ENCODE measurements at regions not wholly inside any gene's neighbourhood (a gene's known extent, or its start where the extent isn't known, plus 50 kb on each side); places are given as distances from the start of the nearest gene placed in this dataset.
A peak's percentile ranks its signal among the peaks of the same experiment; 100 is the strongest.
"Not testable (repeated sequence)": the region's sequence is repeated elsewhere in the genome, so short reads cannot be mapped to it uniquely, and the experiment has no call there.

DNA sequence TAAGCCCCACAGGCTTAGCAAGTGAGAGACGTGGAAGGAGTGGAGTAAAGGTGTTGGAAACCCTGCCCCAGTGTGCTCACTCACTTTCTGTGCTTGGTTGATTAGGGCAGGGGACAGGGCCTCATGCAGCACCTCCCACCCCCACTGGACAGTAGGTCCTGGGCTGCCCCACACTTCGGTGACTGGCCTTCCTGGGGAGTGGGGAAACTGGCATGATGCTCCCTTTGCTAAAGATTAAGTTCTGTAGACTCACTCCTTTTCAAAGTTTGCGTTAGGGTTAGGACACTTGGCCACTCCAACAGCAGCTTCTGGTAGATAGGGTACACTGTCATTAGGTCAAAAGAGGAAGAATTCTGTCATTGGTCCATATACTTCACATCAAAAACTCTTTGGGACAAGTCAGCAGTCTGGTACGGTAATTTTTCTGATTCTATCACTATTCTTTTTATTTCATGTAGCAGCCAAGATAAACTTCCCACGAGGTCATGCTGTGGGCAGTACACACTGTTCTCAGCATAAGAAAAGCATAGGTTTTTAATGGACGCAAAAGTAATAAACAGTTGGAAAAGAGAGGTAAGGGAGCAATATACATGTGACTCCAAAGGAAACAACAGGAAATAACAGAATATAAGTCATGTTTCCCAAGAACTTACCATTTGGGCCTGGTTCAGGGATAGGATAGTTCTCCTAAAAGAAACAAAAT, 106.6 kb upstream of the TERB2 start:
- not testable (repeated sequence) for DNase-seq (ENCODE audit: low read depth in 2 of 2)

DNA sequence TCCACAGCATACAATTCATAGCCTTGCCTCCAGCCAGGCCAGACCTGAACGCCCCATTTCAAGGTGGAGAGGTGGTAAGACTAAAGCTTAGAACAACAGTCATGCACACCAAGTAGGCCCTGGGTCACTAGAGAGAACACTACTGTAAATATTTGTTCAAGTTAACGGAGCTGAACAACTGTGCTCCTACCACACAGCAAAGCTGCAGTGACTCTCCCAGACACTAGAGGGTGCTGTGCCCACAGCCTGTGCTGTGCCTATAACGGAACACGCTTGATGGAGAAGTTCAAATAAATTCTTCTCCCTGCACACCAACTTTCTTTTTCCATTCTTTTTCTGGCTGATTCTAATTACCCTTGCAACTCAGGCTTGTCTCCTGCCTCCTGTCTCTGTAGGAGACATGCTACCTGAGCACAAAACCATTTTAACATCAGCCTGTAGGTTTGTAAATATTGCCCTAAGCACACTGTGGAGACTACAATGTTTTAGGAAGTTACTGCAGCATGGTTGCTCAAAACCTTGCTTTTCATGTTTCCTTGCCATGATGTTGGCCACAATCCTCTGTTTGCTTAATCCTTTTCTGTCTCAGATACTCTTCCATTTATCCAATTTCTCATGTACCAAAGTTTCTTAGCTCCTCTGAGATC, 103.1 kb upstream of the TERB2 start:
- DNase-seq (ENCODE audit: low read depth in 2 of 2): peak; percentile 37 to 42

DNA sequence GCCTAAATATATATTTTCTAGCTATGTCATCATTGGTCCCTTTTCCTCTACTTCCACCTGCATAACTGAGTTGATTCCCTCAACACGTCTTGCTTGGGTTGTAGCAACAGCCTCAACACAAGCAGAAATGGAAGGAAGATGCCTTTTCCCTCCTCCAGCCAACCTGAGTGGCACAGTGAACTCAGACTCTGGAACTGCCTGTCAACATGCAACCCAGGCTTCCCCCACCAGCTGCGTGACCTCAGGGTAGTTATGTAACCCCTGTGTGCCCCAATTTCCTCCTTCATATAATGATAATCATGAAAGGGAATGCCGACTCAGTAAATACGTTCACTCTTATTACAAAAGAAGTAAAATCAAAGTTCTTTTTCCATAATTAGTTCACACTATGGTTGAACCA, 101.8 kb upstream of the TERB2 start:
- not testable (repeated sequence) for DNase-seq (ENCODE audit: low read depth in 2 of 2)

DNA sequence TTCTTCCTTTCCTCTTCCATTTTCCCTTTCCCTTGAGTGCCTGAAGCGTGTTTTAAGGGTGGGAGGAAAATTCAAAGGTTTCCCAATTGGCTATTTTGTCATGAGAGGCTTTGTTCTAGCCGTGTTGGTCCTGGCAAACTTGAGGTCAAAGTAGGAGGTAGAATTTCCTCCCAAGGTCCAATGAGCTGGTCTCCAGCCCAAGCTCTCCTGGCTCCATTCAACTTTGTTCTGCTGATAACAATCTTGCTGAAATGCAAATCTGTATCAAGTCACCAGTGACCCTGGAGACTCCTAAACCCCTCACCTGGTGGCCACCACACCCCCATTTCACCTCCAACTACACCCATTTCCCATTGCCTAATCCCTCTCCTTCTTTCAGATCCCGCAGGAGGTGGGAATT, 100.2 kb upstream of the TERB2 start:
- DNase-seq (ENCODE audit: low read depth in 2 of 2): not testable (repeated sequence)

DNA sequence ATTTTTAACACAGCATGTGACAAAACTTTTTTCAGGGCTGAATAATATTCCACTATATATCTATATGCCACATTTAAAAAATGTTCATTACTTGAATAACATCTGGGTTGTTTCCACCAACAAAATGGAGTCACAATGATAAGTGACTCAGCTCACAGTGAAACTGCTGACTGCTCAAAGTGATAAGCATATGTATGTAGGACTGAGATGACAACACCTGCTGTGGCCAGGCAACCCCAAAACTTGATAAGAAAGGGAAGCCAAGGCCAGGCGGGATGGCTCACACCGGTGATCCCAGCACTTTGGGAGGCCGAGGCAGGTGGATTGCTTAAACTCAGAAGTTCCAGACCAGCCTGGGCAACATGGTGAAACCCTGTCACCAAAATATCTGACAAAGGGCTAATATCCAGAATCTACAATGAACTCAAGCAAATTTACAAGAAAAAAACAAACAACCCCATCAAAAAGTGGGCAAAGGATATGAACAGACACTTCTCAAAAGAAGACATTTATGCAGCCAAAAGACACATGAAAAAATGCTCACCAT, 99.2 kb upstream of the TERB2 start:
- DNase-seq (ENCODE audit: low read depth in 2 of 2): not testable (repeated sequence)

DNA sequence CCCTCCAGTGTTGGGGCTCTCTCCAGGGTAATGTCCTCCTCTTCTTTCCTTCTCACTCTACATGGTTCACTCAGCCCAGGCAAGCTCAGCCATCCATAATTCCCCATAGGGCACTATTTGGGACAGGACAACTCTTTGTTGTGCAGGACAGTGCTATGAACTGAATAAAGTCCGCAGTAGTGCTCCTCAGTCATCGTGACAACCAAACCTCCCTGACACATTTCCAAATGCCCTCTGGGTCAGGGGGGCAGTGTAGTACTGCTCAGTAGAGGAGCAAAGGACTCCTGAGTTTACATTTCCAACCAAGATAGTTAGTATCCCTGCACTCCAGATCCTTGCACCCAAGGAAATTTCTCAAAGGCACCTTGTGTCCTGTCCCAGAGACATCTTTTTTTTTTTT, 97.4 kb upstream of the TERB2 start:
- not testable (repeated sequence) for DNase-seq (ENCODE audit: low read depth in 2 of 2)

DNA sequence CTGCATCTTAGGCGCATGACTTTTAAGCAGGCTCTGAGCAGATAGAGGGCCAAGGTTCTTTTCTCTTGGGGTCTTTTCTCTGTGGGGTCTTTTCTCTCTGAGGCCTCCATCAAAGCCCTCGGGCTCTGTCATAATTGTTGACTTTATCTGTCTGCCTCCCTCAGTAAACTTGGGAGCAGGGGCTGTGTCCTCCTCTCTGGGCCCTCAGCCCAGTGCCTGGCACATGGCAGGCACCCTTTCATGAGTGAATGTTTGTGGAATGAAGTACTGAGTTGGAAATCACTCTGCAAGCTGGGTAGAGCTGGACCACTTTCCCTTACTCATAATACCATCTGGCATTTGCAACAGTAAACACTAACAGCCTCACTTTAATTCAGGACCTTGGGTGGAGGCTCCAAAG, 96.3 kb upstream of the TERB2 start:
- not testable (repeated sequence) for DNase-seq (ENCODE audit: low read depth in 2 of 2)

DNA sequence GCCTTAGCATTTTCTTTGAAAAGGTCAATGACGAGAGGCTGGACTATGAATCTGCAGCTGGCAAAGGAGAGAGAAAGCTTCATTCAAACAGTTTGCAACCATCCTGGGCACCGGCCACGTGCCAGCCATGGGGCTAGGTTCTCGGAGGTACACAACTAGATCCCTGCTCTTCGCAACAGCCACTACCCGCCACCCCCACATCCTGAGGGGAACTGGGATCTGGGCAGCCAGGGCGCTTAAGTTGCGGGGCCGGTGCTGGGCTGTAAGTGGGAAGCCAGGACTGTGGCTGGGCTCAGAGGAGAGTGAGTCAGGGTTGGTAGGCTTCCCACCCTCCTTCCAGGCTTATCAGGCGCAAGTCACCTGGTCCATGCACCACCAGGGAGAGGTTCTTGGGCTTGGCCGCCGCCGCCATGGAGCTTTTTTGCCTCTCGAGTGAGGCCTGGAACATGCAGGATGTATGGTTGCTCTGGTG, 95.0 kb upstream of the TERB2 start:
- no peak for DNase-seq (ENCODE audit: low read depth in 2 of 2)

DNA sequence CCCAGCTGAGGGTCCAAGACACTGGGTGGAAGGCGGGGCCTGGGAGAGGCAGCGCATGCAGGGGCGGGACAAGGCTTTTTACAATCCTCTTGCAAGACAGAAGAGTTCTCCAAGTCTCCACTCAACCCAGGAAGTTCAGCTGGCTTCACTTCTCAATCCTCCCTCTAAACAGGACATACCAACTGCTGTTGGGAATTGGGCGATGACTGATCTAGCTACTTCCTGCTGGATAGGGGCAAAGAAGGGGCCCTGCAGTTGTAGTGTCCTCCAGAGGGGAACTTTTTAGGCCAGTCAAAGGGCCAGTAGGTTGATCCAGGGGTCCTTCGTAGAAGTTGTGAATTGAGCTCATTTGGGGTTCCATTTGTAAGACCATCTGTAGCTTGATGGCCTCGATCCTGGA, 94.6 kb upstream of the TERB2 start:
- no peak for DNase-seq (ENCODE audit: low read depth in 2 of 2)

DNA sequence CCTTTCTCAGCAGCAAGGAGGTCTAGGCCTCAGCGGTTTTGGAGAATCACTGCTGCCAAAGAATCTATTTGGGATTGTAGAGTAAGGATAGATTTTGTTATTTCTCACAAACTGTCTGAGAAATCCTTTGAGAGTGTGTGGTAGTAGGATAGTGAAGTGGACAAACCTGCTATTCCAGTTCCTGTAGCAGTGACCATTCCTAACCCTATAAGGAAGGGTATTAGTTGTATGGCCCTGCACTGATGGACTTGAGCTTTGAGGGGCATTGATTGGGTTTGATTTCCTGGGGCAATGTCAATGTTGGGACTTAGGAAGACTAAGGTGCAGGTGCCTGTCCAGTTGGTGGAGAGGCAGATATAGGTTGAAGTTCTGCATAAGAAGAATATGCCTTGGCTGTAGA, 93.6 kb upstream of the TERB2 start:
- DNase-seq (ENCODE audit: low read depth in 2 of 2): not testable (repeated sequence)

DNA sequence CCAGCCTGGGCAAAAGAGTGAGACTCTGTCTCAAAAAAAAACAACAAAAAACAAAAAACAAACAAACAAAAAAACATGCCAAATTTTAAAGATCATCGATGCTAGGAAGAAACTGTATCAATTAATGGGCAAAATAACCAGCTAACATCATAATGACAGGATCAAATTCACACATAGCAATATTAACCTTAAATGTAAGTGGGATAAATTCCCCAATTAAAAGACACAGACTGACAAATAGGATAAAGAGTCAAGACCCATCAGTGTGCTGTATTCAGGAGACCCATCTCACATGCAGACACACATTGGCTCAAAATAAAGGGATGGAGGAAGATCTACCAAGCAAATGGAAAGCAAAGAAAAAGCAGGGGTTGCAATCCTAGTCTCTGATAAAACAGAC, 88.4 kb upstream of the TERB2 start:
- not testable (repeated sequence) for DNase-seq (ENCODE audit: low read depth in 2 of 2)

DNA sequence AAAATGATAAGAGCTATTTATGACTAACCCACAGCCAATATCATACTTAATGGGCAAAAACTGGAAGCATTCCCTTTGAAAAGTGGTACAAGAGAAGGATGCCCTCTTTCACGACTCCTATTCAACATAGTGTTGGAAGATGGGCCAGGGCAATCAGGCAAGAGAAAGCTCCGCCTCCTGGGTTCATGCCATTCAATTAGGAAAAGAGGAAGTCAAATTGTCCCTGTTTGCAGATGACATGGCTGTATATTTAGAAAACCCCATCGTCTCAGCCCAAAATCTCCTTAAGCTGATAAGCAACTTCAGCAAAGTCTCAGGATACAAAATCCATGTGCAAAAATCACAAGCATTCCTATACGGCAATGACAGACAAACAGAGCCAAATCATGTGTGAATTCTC, 86.4 kb upstream of the TERB2 start:
- DNase-seq (ENCODE audit: low read depth in 2 of 2): not testable (repeated sequence)

DNA sequence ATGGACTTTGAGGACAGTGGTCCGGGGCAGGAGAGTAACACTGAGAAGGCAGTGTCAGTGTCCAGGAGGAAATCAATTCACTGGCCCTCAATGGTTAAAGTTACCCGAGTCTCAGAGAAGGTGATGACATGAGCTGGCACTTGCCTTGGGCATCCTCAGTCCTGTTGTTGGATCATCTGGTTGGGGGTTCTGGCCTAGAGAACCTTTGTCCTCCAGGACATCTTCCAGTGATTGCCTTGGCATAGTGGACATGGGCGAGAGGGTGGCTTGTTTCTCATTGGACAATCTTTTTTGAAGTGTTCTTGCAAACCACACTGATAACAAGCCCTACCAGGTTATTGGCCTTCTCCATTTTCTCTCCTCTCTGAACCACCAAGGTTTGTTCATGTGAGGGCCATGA, 83.4 kb upstream of the TERB2 start:
- no peak for DNase-seq (ENCODE audit: low read depth in 2 of 2)

DNA sequence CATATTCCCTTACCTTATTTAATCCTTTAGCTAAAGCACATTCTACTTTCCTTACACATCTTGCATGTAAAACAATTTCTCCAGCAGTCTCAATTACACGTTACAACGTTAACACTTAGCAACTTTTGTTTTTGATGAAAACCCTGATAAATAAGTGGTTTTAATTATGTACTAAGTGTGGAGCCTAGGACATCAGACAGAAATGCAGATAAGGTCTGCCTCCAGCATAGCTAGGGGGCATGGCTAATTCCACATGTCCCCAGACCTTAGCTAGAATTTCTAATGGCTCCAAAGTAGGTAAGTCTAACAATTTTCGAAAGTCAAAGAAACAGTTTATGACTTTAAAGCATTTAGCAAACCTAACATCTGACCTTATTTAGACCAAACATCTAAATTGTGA, 77.4 kb upstream of the TERB2 start:
- DNase-seq (ENCODE audit: low read depth in 2 of 2): no peak

DNA sequence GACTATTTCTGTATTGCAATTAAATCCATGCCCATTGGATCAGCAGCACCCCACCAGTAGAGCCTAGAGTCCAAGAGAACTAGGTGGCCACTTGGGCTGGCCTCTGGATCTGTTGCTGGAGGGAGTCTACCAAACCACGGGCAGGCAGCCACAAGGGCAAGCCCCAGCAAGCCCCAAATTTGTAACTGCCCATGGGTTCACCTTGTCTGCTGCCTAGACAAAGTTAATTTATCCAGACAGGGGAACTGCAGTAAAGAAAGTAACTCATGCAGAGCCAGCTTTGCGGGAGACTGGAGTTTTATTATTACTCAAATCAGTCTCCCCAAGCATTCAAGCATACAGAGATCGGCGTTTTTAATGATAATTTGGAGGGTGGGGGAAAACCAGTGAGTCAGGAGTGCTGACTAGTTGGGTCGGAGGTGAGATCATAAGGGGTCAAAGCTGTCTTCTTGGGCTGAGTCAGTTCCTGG, 74.0 kb upstream of the TERB2 start:
- DNase-seq (ENCODE audit: low read depth in 2 of 2): no peak

DNA sequence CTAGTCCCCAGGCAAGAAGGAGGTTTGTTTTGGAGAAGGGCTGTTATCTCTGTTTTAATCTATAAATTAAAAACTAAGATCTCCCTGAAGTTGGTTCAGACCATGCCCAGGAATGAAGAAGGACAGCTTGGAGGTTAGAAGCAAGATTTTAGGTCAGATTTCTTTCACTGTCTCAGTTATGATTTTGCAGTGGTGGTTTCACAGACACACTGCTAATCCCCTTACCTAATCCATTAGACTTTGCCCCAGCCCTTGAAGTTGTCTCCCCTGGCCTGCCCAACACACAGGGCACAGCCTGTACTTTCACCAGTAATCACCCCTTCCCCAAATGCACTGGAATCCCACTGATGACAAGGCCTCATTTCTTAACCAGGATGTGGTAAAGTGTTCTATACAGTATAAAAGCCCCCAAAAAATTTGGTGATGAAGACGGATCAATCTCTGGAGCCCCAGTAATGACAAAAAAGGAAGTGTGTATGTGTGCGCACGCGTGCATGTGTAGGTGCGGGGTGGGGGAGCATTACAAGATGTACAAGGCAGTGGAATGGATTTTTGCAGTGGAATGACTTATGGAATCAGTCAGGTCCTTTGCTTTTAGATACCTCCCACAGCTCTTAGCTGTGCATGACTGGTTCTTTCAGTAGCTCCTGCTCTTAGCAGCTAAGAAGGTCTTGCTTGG, 73.1 kb upstream of the TERB2 start:
- DNase-seq (ENCODE audit: low read depth in 2 of 2): no peak

DNA sequence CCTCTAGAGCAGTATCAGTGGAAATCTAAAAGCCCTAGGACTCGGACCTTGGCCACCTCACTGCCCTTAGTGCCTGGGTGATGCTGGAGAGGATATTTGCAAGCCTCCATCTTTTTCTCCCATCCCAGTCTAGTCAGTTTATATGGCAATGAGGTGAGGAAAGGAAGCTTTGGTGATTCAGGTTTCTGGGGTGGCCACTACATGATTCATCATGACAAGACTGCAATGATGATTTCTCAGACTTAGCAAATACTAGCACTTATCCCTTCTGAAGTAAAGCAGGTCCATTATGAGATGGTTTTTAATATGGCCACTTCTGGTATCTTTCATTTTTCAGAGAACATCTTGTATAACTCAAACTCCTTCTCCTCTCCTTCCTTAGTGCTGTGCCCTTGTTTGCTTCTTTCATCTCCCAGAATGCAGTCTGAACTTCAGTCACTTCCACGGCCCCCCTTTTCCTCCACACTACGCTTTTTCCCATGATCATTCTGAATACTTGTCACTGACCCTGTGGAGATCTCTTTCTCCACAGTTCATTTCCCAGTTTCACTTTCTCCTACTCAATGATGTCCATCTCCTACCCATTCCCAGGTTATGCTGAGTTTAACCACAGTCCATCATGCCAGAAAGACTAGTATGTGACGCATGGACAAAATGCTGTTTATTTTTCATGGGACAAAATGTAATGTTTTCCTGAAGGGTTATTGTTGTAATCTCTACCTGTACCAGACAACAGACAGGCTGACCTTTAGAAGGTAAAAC, 57.4 kb upstream of the TERB2 start:
- DNase-seq (ENCODE audit: low read depth in 2 of 2): not testable (repeated sequence)

DNA sequence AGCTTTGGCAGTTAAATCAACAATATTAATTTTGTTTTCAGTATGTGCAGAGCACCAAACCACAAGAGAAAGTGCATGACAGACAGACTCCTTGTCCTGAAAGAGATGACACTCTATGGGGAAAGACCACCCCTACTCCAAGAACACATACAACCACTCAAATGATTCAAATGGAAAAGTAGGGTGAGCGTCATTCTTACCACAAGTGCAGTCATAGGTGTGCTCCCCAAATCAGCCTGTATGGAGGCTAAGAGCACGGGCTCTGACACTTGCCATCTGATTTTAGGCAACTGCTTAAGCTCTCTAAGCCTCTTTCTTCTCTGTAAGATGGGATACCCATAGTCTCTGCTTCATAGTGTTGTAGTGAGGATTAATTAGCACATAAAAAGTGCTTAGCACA, 56.7 kb upstream of the TERB2 start:
- DNase-seq (ENCODE audit: low read depth in 2 of 2): not testable (repeated sequence)

DNA sequence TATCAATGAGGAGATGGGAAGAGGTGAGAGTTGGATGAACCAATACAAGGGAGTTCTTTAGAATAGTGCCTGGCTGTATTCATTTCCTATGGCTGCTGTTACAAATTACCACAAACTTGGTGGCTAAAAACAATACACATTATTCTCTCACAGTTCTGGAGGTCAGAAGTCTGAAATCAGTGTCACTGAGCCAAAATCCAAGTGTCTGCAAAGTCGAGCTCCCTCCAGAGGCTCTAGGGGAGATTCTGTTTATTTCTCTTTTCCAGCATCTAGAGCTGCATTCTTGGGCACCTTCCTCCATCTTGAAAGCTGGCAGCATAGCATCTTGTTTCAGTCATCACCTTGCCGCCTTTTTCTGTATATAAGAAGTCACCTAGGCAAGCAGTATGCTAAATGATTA, 55.7 kb upstream of the TERB2 start:
- not testable (repeated sequence) for DNase-seq (ENCODE audit: low read depth in 2 of 2)

DNA sequence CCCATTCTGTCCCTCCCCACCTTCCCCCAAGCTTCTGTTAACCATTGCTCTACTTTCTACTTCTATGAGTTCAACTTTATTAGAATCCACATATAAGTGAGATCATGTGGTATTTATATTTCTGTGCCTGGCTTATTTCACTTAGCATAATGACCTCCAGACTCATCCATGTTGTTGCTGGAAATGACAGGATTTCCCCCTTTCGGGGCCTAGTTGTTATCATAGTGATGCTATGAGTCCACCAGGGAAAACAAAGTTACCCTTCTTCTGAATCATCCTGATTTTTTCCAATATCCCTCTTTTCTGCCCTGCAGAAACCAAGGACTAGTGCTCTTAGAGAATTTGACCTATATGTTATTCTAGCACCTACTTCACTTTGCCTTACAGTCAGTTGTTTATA, 53.2 kb upstream of the TERB2 start:
- DNase-seq (ENCODE audit: low read depth in 2 of 2): not testable (repeated sequence)

DNA sequence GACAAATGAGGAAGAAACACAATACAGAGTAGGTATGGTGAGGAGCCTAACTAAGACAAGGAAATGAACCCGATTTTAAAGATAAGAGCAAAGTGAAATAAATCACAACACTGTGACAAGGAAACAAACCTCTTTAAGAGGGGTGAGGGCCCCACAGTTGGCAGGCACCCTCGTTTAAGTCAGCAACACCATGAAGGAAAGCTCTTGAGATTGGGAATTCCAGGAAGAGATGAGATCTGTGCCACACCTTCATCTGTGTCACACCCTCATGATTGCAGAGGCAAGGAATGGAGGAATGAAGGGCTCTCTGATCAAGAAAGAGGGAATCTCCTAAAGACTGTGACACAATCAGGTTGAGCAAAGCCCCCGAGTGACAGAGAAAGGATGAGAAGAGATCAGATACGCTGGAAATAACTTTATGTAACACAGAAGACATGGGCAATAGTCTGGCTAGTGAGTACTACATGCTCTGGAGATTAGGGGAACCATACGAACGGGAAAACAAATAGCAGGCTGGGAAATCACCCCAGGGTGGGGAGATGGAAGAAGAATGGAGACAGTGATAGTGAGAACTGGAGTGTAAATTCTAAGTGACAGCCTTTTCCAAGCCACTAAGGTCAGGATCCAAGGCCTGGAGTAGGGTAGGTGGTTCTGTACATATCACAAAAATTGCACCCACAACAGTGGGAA, 51.7 kb upstream of the TERB2 start:
- not testable (repeated sequence) for DNase-seq (ENCODE audit: low read depth in 2 of 2)
